Ascending aorta (tissue), 2 donors: ENCODE measurements at regions not wholly inside any gene's neighbourhood (a gene's known extent, or its start where the extent isn't known, plus 50 kb on each side); places are given as distances from the start of the nearest gene placed in this dataset.

Experiments
- DNase-seq, 2 donors: peaks; one replicate each; pipeline ENCODE4 v3.0.0-alpha.2; 2019; ENCODE audit warnings: low spot score in 2 of 2
- H3K27ac ChIP-seq, 2 donors: fragments of 200-600 bp; sonication (generic); one replicate each; pipeline ENCODE4 v1.5.1; 2016 to 2017; ENCODE audit warnings: mild to moderate bottlenecking in 1 of 2
- H3K27me3 ChIP-seq: fragments of 200-600 bp; sonication (generic); one replicate; pipeline ENCODE4 v1.5.1; 2017
- H3K36me3 ChIP-seq, 2 donors: fragments of 200-600 bp; sonication (generic); one replicate each; pipeline ENCODE4 v1.5.1; 2016
- H3K4me1 ChIP-seq, 2 donors: fragments of 200-600 bp; sonication (generic); one replicate each; pipeline ENCODE4 v1.5.1; 2016 to 2017; ENCODE audit warnings: mild to moderate bottlenecking in 1 of 2
- H3K4me3 ChIP-seq, 2 donors: fragments of 200-600 bp; sonication (generic); one replicate each; pipeline ENCODE4 v1.5.1; 2016 to 2017; ENCODE audit warnings: mild to moderate bottlenecking in 1 of 2
- H3K9me3 ChIP-seq, 2 donors: fragments of 200-600 bp; sonication (generic); one replicate each; pipeline ENCODE4 v1.5.1; 2016
- intact Hi-C: fragments of 100-400 bp; cut with DNase I; formaldehyde crosslinking; loops from one replicate; pipeline ENCODE4 v1.15.1; 2023
- TF ChIP-seq, protein P1 (sequence below), 3 experiments: fragments of 200-600 bp in 2 of 3; fragments of 450-650 bp in 1 of 3; sonication (generic) in 2 of 3; IDR thresholded peaks; one replicate each; pipeline ENCODE4 v1.5.1; 2016 to 2019; ENCODE audit warnings: antibody characterized with exemption in 3 of 3, mild to moderate bottlenecking in 1 of 3, moderate library complexity in 1 of 3

DNA sequence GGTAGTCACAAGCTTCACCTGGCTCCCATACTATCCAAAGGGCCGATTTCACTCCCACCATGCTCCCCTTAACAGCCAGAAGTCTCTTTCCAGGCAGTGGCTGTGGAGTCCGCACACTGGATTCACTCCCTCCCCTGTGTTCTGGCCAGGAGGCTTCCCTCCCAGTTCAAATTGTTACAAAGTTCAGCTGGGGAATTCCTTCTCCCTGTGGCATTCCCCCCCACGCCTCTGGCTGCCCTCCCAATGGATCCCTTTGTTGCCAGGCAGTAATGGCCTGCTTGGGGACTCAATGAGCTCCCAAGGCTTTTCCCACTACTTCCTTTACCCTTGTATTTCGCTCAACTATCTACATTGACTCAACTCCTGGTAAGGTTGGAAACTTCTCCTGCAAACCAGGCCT is 1921.4 kb upstream of the PCDH20 start:
- intact Hi-C loops = no loop called here

DNA sequence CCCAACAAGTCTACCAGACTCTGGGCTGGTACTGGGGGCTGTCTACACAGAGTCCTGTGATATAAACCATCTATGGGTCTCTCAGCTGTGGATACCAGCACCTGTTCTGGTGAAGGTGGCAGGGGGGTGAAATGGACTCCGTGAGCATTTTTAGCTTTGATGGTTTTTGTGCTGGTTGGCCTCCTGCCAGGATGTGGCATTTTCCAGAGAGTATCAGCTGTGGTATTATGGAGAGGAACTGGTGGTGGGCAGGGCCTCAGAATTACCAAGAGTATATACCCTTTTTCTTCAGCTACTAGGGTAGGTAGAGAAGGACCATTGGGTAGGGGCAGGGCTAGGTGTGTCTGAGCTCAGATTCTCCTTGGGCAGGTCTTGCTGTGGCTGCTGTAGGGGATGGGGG is 1920.9 kb upstream of the PCDH20 start:
- no peak for DNase-seq
- H3K36me3 ChIP-seq = no peaks in the 10 kb centered on the region
- intact Hi-C loops = no loop called here
- TF ChIP-seq, protein P1, sequence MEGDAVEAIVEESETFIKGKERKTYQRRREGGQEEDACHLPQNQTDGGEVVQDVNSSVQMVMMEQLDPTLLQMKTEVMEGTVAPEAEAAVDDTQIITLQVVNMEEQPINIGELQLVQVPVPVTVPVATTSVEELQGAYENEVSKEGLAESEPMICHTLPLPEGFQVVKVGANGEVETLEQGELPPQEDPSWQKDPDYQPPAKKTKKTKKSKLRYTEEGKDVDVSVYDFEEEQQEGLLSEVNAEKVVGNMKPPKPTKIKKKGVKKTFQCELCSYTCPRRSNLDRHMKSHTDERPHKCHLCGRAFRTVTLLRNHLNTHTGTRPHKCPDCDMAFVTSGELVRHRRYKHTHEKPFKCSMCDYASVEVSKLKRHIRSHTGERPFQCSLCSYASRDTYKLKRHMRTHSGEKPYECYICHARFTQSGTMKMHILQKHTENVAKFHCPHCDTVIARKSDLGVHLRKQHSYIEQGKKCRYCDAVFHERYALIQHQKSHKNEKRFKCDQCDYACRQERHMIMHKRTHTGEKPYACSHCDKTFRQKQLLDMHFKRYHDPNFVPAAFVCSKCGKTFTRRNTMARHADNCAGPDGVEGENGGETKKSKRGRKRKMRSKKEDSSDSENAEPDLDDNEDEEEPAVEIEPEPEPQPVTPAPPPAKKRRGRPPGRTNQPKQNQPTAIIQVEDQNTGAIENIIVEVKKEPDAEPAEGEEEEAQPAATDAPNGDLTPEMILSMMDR (IDR thresholded peaks at IDR 0.05) = no peak
- H3K9me3 ChIP-seq = no peaks in the 10 kb centered on the region
- no peak overlapping the region for H3K4me3 ChIP-seq
- no peaks in the 10 kb centered on the region for H3K4me1 ChIP-seq
- H3K27me3 ChIP-seq = no peaks in the 10 kb centered on the region
- H3K27ac ChIP-seq = no peak overlapping the region

More for the DNA sequence above, 1921.4 kb upstream of the PCDH20 start:
- no peaks in the 10 kb centered on the region for H3K9me3 ChIP-seq
- H3K4me1 ChIP-seq = no peaks in the 10 kb centered on the region
- no peak overlapping the region for H3K4me3 ChIP-seq
- DNase-seq = no peak
- H3K27me3 ChIP-seq = no peaks in the 10 kb centered on the region
- H3K36me3 ChIP-seq = no peaks in the 10 kb centered on the region
- H3K27ac ChIP-seq = no peak overlapping the region
- TF ChIP-seq, protein P1 (IDR thresholded peaks at IDR 0.05) = no peak

DNA sequence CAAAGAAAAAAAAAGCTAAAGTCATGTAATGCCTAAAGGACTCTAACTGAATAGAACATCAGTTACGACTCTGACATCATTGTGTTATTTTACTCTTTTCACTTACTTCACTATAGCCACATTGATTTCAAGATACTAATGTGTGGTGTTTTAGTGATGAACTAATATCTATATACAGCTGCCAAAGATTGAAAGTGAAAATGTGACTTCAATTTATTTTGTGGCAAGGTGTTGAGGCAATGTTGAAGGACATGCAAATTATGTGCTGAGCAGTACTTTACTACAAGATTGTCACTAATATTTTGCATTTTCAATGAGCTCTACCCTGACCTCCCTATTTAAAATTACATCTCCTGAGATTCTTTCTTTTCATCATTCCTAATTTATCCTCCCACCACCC is 1911.9 kb upstream of the PCDH20 start:
- H3K9me3 ChIP-seq = no peaks in the 10 kb centered on the region
- no peak for DNase-seq
- H3K4me1 ChIP-seq = no peaks in the 10 kb centered on the region
- no peaks in the 10 kb centered on the region for H3K27me3 ChIP-seq
- no peaks in the 10 kb centered on the region for H3K36me3 ChIP-seq
- TF ChIP-seq, protein P1 (IDR thresholded peaks at IDR 0.05) = no peak
- H3K27ac ChIP-seq = no peak overlapping the region
- intact Hi-C loops = no loop called here
- H3K4me3 ChIP-seq = no peak overlapping the region

DNA sequence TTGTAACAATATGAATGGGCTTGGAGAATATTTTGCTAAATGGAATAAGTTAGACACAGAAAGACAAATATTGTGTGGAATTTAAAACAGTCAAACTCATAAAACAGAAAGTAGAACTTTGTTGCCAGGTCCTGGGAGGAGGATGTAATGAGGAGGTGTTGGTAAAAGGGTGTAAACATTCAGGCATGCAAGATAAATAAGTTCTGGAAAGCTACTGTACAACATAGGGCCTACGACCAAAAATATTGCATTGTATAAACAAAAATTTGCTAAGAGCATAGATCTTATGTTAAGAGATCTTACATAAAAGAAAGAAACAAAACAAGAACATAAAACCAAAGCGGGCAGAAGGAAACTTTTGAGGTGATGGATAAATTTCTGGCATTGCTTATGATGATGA is 1907.8 kb upstream of the PCDH20 start:
- Histone ChIP-seq H3K9me3 (no peaks in the 10 kb centered on the region), H3K27ac (no peak overlapping the region), H3K27me3 (no peaks in the 10 kb centered on the region), H3K4me1 (no peaks in the 10 kb centered on the region), H3K36me3 (no peaks in the 10 kb centered on the region), H3K4me3 (no peak overlapping the region)
- intact Hi-C loops = no loop called here
- DNase-seq = no peak
- TF ChIP-seq, protein P1 (IDR thresholded peaks at IDR 0.05) = no peak

DNA sequence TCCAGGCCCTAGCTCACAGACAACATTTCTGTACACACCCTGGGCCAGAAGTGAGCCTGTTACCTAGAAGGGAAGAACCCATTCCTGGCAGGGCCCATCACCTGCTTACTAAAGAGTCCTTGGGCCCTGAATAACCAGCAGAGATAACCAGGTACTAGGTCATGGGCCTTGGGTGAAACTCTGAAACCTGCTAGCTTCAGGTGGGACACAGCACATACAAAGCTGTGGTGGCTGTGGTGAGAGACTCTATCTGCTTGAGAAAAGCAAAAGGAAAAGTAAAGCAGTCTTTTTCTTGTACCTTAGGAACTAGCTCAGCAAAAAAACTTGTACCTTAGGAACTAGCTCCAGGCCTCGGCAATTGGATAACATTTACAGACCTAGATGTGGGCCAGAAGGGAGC is 1895.9 kb upstream of the PCDH20 start:
- Histone ChIP-seq H3K27ac (no peak overlapping the region), H3K4me1 (no peaks in the 10 kb centered on the region), H3K4me3 (no peak overlapping the region), H3K36me3 (no peaks in the 10 kb centered on the region), H3K9me3 (no peaks in the 10 kb centered on the region), H3K27me3 (no peaks in the 10 kb centered on the region)
- TF ChIP-seq, protein P1 (IDR thresholded peaks at IDR 0.05) = no peak
- DNase-seq = no peak
- intact Hi-C loops = no loop called here

DNA sequence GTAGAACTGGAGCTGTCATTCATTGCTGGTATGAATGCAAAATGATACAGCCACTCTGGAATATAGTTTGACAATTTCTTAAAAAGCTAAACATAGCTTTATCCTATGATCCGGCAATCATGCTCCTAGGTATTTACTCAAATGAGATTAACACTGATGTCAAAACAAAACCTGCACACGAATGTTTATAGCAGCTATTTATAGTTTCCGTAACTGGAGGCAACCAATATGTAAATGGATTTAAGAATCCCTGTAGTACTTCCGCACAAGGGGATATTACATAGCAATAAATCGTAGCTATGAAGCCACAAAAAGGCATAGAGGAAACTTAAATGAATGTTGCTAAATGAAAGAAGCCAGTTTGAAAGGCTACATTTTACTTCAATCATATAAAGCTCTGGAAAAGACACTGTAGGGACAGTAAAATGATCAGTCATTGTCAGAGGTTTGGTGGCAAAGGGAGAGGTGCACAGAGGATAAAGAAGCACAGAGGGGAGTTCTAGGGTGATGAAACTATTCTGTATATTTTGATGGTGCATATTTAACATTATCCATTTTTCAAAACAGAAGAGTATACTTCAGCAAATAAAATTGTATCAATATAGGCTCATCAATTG is 1893.0 kb upstream of the PCDH20 start:
- DNase-seq = no peak
- H3K4me1 ChIP-seq = no peaks in the 10 kb centered on the region
- intact Hi-C loops = no loop called here
- H3K4me3 ChIP-seq = no peak overlapping the region
- H3K27me3 ChIP-seq = no peaks in the 10 kb centered on the region
- no peaks in the 10 kb centered on the region for H3K9me3 ChIP-seq
- H3K27ac ChIP-seq = no peak overlapping the region
- no peaks in the 10 kb centered on the region for H3K36me3 ChIP-seq
- TF ChIP-seq, protein P1 (IDR thresholded peaks at IDR 0.05) = no peak
